Endothelial cell (in vitro differentiated cells): ENCODE measurements at regions not wholly inside any gene's neighbourhood (a gene's known extent, or its start where the extent isn't known, plus 50 kb on each side); places are given as distances from the start of the nearest gene placed in this dataset.

Experiments
- DNase-seq: peaks from one replicate; pipeline ENCODE4 v3.0.0; 2021; ENCODE audit warnings: low spot score
- H3K27ac Mint-ChIP-seq: one replicate; pipeline ENCODE4 v1.8.0; 2021; ENCODE audit warnings: mixed read lengths, inconsistent platforms; ENCODE audit not compliant: unreplicated experiment
- H3K27me3 Mint-ChIP-seq: one replicate; pipeline ENCODE4 v1.8.0; 2021; ENCODE audit warnings: mild to moderate bottlenecking, moderate library complexity, mixed read lengths, inconsistent platforms; ENCODE audit not compliant: unreplicated experiment
- H3K36me3 Mint-ChIP-seq: one replicate; pipeline ENCODE4 v1.8.0; 2021; ENCODE audit warnings: mild to moderate bottlenecking, low read depth, mixed read lengths, inconsistent platforms; ENCODE audit not compliant: unreplicated experiment
- H3K4me1 Mint-ChIP-seq: one replicate; pipeline ENCODE4 v1.8.0; 2021; ENCODE audit warnings: mild to moderate bottlenecking, mixed read lengths, inconsistent platforms; ENCODE audit not compliant: unreplicated experiment
- H3K4me3 Mint-ChIP-seq: one replicate; pipeline ENCODE4 v1.8.0; 2021; ENCODE audit warnings: mild to moderate bottlenecking, mixed read lengths, inconsistent platforms; ENCODE audit not compliant: unreplicated experiment
- H3K9me3 Mint-ChIP-seq: one replicate; pipeline ENCODE4 v1.8.0; 2021; ENCODE audit warnings: mixed read lengths, inconsistent platforms; ENCODE audit not compliant: unreplicated experiment
- TF ChIP-seq, protein P1 (sequence below): fragments of 200-600 bp; sonication (generic); IDR thresholded peaks from one replicate; pipeline ENCODE4 v1.5.0; 2021; ENCODE audit warnings: antibody characterized with exemption; ENCODE audit not compliant: unreplicated experiment

DNA sequence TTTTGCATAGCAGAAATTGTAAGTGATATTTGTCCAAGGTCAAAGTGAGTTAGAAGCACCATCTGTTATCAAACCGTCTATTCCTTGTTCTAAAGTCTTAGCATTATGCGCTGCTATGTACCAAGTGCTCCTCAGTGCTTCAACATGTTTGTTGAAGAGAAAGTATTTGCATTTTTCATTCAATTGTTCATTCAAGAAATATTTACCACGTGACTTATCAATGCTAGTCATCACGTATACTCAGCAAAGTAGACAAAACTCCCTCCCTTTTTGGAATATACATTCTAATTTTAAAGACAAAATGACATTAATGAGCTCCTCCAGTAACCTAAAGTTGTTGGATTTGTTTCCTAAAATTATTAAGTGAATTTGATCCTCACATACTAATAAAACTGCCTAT, 388.0 kb upstream of the CDH8 start:
- no peak for DNase-seq
- Mint-ChIP-seq H3K4me1 (no peaks in the 10 kb centered on the region), H3K9me3 (no peaks in the 10 kb centered on the region), H3K36me3 (no peaks in the 10 kb centered on the region), H3K27ac (no peak overlapping the region), H3K4me3 (no peak overlapping the region), H3K27me3 (no peaks in the 10 kb centered on the region)
- TF ChIP-seq, protein P1, sequence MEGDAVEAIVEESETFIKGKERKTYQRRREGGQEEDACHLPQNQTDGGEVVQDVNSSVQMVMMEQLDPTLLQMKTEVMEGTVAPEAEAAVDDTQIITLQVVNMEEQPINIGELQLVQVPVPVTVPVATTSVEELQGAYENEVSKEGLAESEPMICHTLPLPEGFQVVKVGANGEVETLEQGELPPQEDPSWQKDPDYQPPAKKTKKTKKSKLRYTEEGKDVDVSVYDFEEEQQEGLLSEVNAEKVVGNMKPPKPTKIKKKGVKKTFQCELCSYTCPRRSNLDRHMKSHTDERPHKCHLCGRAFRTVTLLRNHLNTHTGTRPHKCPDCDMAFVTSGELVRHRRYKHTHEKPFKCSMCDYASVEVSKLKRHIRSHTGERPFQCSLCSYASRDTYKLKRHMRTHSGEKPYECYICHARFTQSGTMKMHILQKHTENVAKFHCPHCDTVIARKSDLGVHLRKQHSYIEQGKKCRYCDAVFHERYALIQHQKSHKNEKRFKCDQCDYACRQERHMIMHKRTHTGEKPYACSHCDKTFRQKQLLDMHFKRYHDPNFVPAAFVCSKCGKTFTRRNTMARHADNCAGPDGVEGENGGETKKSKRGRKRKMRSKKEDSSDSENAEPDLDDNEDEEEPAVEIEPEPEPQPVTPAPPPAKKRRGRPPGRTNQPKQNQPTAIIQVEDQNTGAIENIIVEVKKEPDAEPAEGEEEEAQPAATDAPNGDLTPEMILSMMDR: no peak

DNA sequence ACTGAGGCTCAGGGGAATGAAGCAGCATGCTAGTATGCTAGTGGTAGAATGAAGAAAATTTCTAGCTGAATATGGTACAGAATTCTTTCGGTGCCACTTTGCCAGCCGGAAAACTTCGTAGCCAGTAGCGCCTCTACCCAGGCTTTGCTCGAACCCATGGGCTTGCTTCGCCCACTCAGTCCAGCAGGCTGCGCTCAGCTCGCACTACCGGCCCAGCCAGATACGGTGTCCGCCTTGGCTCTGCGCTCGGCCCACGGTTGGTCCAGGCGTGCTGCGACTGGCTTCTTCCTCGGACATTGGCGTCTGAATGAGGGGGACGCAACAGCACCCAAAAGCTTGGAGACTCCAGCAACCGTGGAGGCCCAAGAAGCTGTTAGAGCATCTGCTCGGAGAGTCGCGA, 372.5 kb upstream of the CDH8 start:
- DNase-seq: peak; percentile 5
- TF ChIP-seq, protein P1: no peak
- no peak overlapping the region for H3K4me3 Mint-ChIP-seq
- H3K9me3 Mint-ChIP-seq: no peaks in the 10 kb centered on the region
- no peaks in the 10 kb centered on the region for H3K4me1 Mint-ChIP-seq
- H3K27ac Mint-ChIP-seq: no peak overlapping the region
- H3K36me3 Mint-ChIP-seq: no peaks in the 10 kb centered on the region
- H3K27me3 Mint-ChIP-seq: peaks cover 2% of the 10 kb centered on the region

DNA sequence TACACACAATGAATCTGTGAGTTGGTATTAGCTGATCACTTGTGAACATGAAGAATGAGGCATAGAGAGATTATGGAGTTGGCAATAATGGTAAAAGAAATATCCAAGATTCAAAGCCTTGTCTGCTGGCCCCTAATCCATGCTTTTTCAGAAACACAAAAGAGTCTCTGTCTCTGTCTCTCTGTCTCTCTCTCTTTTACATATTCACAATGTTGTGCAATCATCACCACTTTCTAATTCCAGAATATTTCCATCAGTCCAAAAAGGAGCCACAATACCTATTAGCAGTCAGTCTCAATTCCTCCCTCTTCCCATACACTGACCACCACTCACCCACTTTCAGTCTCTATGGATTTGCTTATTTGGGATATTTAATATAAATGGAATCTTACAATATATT, 370.1 kb upstream of the CDH8 start:
- Mint-ChIP-seq H3K27me3 (peaks cover 2% of the 10 kb centered on the region), H3K27ac (no peak overlapping the region), H3K4me3 (no peak overlapping the region), H3K36me3 (no peaks in the 10 kb centered on the region), H3K9me3 (no peaks in the 10 kb centered on the region), H3K4me1 (no peaks in the 10 kb centered on the region)
- no peak for DNase-seq
- TF ChIP-seq, protein P1: no peak

DNA sequence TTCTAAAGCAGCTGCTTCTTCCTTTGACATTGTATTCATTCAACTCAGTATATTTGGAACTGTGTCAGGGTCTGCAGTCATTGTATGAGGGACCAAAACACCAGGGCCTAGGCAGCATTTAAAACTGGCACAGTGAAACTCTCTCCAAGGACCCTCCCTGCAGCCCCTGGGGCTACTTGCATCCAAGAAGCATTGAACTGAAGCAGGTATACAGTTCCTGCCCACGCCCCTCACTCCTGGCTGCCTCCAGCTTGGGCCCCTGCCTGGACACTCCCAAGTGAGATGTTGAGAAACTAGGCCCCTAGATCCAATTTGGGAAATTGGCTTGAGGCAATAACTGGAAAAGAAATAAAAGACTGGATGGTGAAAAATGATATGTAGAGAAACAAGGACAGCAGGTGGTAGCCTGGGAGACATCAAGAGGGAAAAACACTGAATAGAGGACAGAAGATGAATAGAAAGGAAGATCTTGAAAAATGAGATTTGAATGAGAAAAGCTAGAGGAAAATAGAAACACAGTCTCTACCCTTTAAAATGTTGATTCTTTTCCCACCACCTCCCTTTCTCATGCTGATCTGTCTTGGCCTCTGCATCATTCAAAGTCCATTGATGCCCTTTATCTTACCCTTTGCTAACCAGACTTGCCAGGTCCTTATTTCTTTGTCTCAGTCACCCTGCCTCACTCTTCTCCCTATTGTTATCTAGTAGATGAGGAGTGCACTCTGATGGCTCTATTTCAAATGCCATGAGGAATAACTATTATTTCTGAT, 368.8 kb upstream of the CDH8 start:
- no peaks in the 10 kb centered on the region for H3K36me3 Mint-ChIP-seq
- peaks cover 2% of the 10 kb centered on the region for H3K27me3 Mint-ChIP-seq
- DNase-seq: no peak

DNA sequence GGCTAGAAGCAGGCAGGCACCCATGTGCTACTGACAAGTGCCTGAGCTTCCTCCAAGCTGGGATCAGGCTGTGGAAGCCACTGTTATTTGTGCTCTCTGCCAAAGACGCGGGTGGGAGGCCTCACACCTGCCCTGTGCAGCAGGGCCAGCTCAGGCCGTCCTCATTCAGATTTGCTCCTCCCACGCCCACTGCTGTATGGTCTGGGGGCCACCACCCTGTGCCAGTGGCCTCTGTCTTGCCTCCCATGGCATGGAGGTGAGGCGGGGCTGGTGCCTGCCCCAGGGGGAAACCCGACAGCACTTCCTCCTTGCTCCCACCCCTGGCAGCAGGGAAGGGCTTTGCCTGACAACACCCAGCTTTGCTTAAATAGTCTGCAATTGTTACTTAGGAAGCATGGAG, 356.5 kb upstream of the CDH8 start:
- Mint-ChIP-seq H3K9me3 (no peaks in the 10 kb centered on the region), H3K4me3 (no peak overlapping the region), H3K27me3 (no peaks in the 10 kb centered on the region), H3K27ac (no peak overlapping the region), H3K36me3 (no peaks in the 10 kb centered on the region), H3K4me1 (no peaks in the 10 kb centered on the region)
- TF ChIP-seq, protein P1: no peak
- no peak for DNase-seq

More for the DNA sequence above, 368.8 kb upstream of the CDH8 start:
- H3K27ac Mint-ChIP-seq: no peak overlapping the region
- TF ChIP-seq, protein P1: no peak
- H3K4me3 Mint-ChIP-seq: no peak overlapping the region
- H3K9me3 Mint-ChIP-seq: no peaks in the 10 kb centered on the region
- H3K4me1 Mint-ChIP-seq: no peaks in the 10 kb centered on the region
